ENCODE measurements at regions not wholly inside any gene's neighbourhood (a gene's known extent, or its start where the extent isn't known, plus 50 kb on each side); places are given as distances from the start of the nearest gene placed in this dataset.

GRCh38 chr3:124383051-124383450, 347.2 kb upstream of the UMPS start:
- DNase-seq (ENCODE audit: low spot score) = no peak
- in situ Hi-C loops (cut with MboI; ENCODE audit: low pct_unique_long_range_greater_than_20kb, low sequenced_read_pairs, unreplicated experiment) = no loop called here
- TF ChIP-seq CTCF (IDR thresholded peaks at IDR 0.05; ENCODE audit: extremely low read depth, insufficient read depth, missing control alignments) = no peak

- no peak for TF ChIP-seq CTCF (IDR thresholded peaks at IDR 0.05; ENCODE audit: extremely low read depth, insufficient read depth, missing control alignments)
- in situ Hi-C loops (cut with MboI; ENCODE audit: low pct_unique_long_range_greater_than_20kb, low sequenced_read_pairs, unreplicated experiment) = no loop called here
- DNase-seq (ENCODE audit: low spot score) = no peak
Observed at GRCh38 chr3:124383846-124384466, 346.3 kb upstream of the UMPS start.

- no peak for DNase-seq (ENCODE audit: low spot score)
- in situ Hi-C loops (cut with MboI; ENCODE audit: low pct_unique_long_range_greater_than_20kb, low sequenced_read_pairs, unreplicated experiment) = no loop called here
- TF ChIP-seq CTCF (IDR thresholded peaks at IDR 0.05; ENCODE audit: extremely low read depth, insufficient read depth, missing control alignments) = no peak
Observed at GRCh38 chr3:124384527-124384926, 345.7 kb upstream of the UMPS start.

DNA sequence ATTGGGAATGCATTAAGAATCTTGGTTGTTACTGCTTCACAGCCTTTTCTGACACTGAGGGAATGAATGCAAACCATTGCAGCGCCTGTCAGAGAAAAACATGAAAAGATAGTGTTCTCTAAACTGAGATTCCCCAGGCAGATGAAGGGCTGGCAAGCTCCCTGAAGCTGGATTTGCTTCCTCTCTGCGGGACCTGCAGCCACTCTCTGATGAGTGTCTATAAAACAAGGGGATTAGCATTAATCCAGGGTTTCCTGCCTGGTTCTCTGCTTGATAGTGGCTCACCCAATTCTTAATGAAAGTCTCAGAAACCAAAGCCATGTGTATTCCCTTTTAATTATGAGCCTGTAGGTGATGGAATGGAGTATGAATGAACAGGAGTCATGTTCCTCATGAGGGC, 344.3 kb upstream of the UMPS start:
- in situ Hi-C loops (cut with MboI; ENCODE audit: low pct_unique_long_range_greater_than_20kb, low sequenced_read_pairs, unreplicated experiment) = no loop called here
- DNase-seq (ENCODE audit: low spot score) = no peak
- TF ChIP-seq CTCF (IDR thresholded peaks at IDR 0.05; ENCODE audit: extremely low read depth, insufficient read depth, missing control alignments) = no peak

- TF ChIP-seq CTCF (IDR thresholded peaks at IDR 0.05; ENCODE audit: extremely low read depth, insufficient read depth, missing control alignments) = no peak
- in situ Hi-C loops (cut with MboI; ENCODE audit: low pct_unique_long_range_greater_than_20kb, low sequenced_read_pairs, unreplicated experiment) = no loop called here
- no peak for DNase-seq (ENCODE audit: low spot score)
Observed at GRCh38 chr3:124386996-124387595, 343.2 kb upstream of the UMPS start.

DNA sequence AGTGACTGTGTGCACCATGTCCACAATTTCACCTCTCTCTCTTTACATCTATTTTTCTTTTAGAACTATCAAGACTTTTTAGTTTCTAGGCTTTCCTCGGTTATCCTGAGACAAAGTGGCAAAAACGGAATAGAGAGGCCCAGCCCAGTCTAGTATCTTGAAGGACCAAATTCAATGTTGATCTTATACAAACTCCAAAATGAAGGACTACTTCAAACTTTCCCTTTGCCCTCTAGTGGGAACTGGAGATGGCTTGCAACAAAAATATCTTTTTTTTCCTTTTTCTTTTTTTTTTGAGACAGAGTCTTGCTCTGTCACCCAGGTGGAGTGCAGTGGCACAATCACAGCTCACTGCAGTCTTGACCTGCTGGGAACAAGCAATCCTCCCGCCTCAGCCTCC, 338.5 kb upstream of the UMPS start:
- no peak for DNase-seq (ENCODE audit: low spot score)
- in situ Hi-C loops (cut with MboI; ENCODE audit: low pct_unique_long_range_greater_than_20kb, low sequenced_read_pairs, unreplicated experiment) = no loop called here
- TF ChIP-seq CTCF (IDR thresholded peaks at IDR 0.05; ENCODE audit: extremely low read depth, insufficient read depth, missing control alignments) = peak; percentile 4
